HG03439 (cell line): ENCODE measurements at regions not wholly inside any gene's neighbourhood (a gene's known extent, or its start where the extent isn't known, plus 50 kb on each side); places are given as distances from the start of the nearest gene placed in this dataset.
A peak's percentile ranks its signal among the peaks of the same experiment; 100 is the strongest.
"Not testable (repeated sequence)": the region's sequence is repeated elsewhere in the genome, so short reads cannot be mapped to it uniquely, and the experiment has no call there.

Experiments used
- ATAC-seq: cut with Tn5 transposase; IDR thresholded peaks from one replicate; pipeline ENCODE4 v1.9.1; 2021; ENCODE audit warnings: mild to moderate bottlenecking, moderate library complexity; ENCODE audit not compliant: unreplicated experiment

DNA sequence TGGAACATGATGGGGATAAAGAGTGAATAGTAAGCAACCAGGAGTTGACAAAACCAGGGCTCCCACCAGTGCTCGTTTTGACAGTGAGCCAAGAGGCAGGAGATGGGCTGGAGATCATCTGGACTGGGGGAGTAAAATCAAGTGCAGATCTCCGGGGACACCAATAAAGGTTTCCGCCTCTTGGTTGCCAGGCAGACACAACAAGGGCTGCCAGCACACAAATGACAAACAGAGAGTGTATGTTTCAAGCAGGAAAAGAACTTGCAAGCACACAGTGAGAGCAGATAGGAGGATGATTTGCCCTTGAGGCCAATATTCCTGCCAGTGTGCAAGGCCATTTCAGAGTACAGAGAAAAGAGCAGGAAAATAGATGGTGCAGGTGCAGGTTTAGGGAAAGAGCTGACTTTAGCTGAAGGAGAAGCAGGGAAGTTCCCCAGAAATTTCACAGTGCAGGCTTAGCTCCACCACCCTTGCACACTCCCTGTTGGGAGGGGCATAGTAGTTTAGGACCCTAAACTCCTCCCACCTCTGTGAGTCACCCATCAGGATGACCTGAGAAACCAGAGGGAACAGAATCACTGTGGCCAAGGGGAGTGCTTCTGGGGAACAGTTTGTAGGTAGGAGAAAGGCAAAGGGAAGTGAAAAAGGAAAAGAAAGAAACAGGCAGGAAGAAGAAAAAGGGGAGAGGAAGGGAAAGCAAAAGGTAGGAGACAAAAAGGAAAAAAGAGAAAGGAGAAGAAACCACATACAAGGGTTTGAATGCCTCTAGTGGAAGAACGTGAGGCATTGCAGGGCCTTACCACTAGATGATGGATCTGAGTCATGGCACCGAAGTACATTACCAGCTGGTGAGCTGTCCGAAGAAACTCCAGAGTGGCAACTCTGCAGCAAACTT is 404.4 kb downstream of the SLC6A15 start:
- peak; percentile 51 for ATAC-seq

DNA sequence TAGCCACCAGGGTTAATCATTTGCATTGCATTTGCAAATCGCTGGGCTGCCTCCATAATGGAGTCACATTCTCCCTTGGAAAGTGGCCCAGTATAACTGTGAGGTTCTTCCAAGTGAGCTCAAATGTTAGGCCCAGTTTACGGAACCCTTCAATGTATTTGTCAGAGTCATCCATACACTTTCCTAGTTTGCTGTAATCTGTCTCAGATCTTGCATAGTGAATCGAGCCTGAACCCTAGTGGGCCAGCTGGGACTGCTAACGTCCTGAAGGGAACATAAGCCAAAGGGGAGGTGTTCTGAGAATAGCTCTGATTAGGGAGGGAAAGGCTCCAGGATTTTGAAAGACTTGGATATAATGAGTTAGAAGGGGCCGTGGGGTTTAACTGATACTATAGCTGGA is 406.3 kb downstream of the SLC6A15 start:
- no peak for ATAC-seq

- peak; percentile 73 for ATAC-seq
Observed at GRCh38 chr12:84502907-84503787, 409.5 kb downstream of the SLC6A15 start.

GRCh38 chr12:84502180-84502860 is 410.3 kb downstream of the SLC6A15 start:
- ATAC-seq = no peak

GRCh38 chr12:84497819-84498218 is 414.8 kb downstream of the SLC6A15 start:
- ATAC-seq = no peak

- no peak for ATAC-seq
Observed at GRCh38 chr12:84495711-84496110, 416.9 kb downstream of the SLC6A15 start.

- ATAC-seq = no peak
Observed at GRCh38 chr12:84492351-84492883, 420.2 kb downstream of the SLC6A15 start.

GRCh38 chr12:84484798-84485197 is 427.8 kb downstream of the SLC6A15 start:
- no peak for ATAC-seq

- ATAC-seq = no peak
Observed at GRCh38 chr12:84480803-84481202, 431.8 kb downstream of the SLC6A15 start.

DNA sequence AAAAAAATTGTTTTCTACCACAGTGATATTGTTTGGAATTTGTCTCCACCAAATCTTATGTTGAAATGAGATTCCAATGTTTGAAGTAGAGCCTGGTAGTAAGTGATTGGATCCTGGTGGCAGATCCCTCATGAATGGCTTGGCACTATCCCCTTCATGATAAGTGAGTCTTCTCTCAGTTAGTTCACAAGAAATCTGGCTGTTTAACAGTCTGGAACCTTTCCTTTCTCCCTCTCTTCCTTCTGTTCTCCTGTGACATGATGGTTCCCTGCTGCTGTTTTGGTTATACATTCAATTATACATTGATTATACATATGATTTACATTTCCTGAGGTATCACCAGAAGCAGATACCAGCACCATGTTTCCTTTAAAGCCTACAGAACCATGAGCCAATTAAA is 442.2 kb downstream of the SLC6A15 start:
- no peak for ATAC-seq

DNA sequence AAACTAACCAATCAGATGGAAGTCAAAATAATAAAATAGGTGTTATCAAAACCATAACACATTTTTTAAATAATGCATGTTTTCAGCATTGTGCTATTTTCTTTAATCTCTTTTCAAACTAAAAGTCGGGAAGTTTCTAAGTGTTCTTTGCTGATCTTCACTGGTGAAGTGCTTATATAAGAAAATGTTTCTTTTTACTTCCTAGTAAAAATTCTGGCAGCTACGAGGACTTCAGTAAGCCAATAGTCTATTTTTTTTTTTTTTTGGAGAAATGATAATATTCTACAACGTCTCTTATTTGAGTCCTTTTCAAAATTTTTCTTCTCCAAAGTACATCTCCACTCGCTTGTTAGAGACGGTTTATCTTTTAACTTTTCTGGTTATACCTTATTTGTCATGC is 448.0 kb downstream of the SLC6A15 start:
- no peak for ATAC-seq

GRCh38 chr12:84463741-84464495 is 448.7 kb downstream of the SLC6A15 start:
- ATAC-seq = no peak

DNA sequence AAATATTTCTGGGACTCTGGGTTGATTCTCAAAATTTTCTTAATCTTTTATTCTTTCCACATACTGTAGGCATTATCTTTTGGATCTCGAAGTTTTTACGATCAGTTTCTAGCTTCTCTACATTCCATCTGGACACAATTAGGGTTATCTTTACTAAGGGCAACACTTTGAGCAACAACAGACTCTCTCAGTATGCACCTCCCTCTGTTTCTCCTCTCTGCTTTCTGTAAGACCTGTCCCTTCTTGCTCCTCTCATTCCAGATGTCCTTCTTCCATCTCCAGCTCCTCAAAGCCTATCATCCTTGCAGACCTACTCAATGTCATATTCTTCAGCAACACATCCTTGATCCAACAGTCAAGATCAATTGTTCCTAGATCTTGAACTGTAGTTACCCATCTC is 457.0 kb downstream of the SLC6A15 start:
- no peak for ATAC-seq

- not testable (repeated sequence) for ATAC-seq
Observed at GRCh38 chr12:84446478-84446877, 466.1 kb downstream of the SLC6A15 start.

DNA sequence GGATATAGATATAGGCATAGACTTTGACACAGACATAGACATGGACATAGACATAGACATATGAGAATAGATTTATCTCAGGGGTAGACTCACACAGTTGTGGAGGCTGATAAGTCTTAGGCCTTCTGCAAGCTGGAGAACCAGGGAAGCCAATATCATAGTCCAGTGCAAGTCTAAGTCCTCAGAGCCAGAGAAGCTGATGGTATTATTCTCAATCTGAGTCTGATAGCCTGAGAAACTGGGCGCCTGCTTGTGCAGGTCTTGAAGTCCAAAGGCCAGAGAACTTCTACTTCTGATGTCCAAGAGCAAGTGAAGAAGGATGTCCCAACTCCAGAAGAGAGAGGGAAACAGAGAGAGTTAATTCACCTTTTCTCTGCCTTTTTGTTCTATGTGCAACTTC is 476.5 kb downstream of the SLC6A15 start:
- no peak for ATAC-seq

GRCh38 chr12:84435682-84436081 is 476.9 kb downstream of the SLC6A15 start:
- no peak for ATAC-seq

- ATAC-seq = no peak
Observed at GRCh38 chr12:84422340-84422739, 490.3 kb downstream of the SLC6A15 start.

- no peak for ATAC-seq
Observed at GRCh38 chr12:84421103-84421502, 491.5 kb downstream of the SLC6A15 start.

DNA sequence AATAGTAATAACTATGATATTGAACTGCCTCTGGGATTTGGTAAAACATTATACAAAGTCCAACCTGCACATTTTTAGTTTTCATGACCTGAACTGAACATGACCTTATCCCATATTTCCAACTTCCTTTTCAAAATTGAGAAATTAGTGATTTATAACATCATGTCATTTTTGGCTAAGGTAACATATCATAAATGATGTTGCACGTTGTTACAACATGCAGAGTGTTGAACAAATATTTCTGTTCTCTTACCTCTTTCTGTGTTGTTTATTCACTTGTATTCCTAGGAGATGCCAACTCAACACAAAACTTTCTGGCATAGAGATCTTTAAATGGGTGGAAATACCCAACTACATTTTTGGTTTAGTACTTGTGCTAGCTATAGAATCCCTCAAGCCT is 496.0 kb downstream of the SLC6A15 start:
- no peak for ATAC-seq

DNA sequence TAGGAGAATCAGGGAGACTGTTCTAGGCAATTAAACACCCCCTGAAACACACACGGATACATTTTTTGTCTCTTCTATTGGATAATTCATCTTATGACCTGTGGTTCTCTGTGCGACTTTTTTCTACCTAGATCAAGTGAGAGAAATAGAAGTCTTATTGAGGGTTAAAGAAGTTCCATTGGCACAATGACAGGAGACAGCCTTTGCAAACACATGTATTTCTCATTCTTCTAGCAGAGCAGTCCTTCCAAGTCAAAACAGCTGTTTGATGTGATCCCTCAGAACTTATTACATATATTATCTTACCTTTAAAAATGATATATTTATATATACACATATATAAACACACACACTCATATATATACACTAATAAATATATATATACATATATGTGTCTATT is 496.7 kb downstream of the SLC6A15 start:
- no peak for ATAC-seq
